OCI-M2 (cell line): ENCODE measurements at regions not wholly inside any gene's neighbourhood (a gene's known extent, or its start where the extent isn't known, plus 50 kb on each side); places are given as distances from the start of the nearest gene placed in this dataset.

Source experiments
- DNase-seq: peaks from one replicate; lab custom pipeline; 2025; ENCODE audit not compliant: unreplicated experiment; lab: John Stamatoyannopoulos, UW

- DNase-seq, result no peak
Measured at GRCh38 chr1:59229138-59229537, 67.8 kb upstream of the FGGY start.

- DNase-seq, result no peak
Measured at GRCh38 chr1:59230622-59231021, 66.3 kb upstream of the FGGY start.

- no peak for DNase-seq
Measured at GRCh38 chr1:59232216-59232615, 64.7 kb upstream of the FGGY start.

- no peak for DNase-seq
Measured at GRCh38 chr1:59233444-59233843, 63.5 kb upstream of the FGGY start.

- no peak for DNase-seq
Measured at GRCh38 chr1:59236721-59237545, 60.0 kb upstream of the FGGY start.

- DNase-seq, result no peak
Measured at GRCh38 chr1:59237900-59238299, 59.0 kb upstream of the FGGY start.

- no peak for DNase-seq
Measured at GRCh38 chr1:59238333-59238934, 58.5 kb upstream of the FGGY start.

- DNase-seq, result no peak
Measured at GRCh38 chr1:59238993-59239392, 57.9 kb upstream of the FGGY start.

- no peak for DNase-seq
Measured at GRCh38 chr1:59241909-59242308, 55.0 kb upstream of the FGGY start.

GRCh38 chr1:59242370-59242769 lies 54.5 kb upstream of the FGGY start:
- DNase-seq, result no peak

GRCh38 chr1:59243550-59243949 lies 53.3 kb upstream of the FGGY start:
- DNase-seq, result no peak

GRCh38 chr1:59243978-59244377 lies 52.9 kb upstream of the FGGY start:
- DNase-seq, result no peak

- no peak for DNase-seq
Measured at GRCh38 chr1:59244891-59245290, 52.0 kb upstream of the FGGY start.
